HEK293 (cell line): ENCODE measurements at regions not wholly inside any gene's neighbourhood (a gene's known extent, or its start where the extent isn't known, plus 50 kb on each side); places are given as distances from the start of the nearest gene placed in this dataset.

Experiments used
- CTCF ChIA-PET: fragments of 350-600 bp; formaldehyde crosslinking; extraction: SDS; loops from one replicate; lab custom pipeline; 2021; ENCODE audit warnings: antibody characterized with exemption; lab: Yijun Ruan, JAX
- POLR2A ChIA-PET: fragments of 300-600 bp; formaldehyde crosslinking; extraction: SDS; loops from one replicate; lab custom pipeline; 2020; ENCODE audit warnings: antibody characterized with exemption, inconsistent platforms; lab: Yijun Ruan, JAX
- H3K27ac ChIP-seq: fragments of 200-500 bp; sonication (Bioruptor generic); 2 replicates; pipeline ENCODE4 v1.5.1; 2014; ENCODE audit warnings: low read depth, low read length, control low read depth, inconsistent platforms; ENCODE audit errors: extremely low read depth
- H3K36me3 ChIP-seq, 2 experiments: fragments of 200-500 bp in 1 of 2; sonication (Bioruptor generic) in 1 of 2; 1 replicate in 1 of 2; 2 replicates in 1 of 2; pipeline ENCODE4 v1.5.1; 2014 to 2017; ENCODE audit warnings: inconsistent platforms in 2 of 2, low read length in 2 of 2; ENCODE audit not compliant: control insufficient read depth in 2 of 2, insufficient read depth in 1 of 2
- H3K4me1 ChIP-seq: fragments of 200-500 bp; sonication (Bioruptor generic); 2 replicates; pipeline ENCODE4 v1.5.1; 2014; ENCODE audit warnings: mild to moderate bottlenecking, low read length, inconsistent platforms; ENCODE audit not compliant: control insufficient read depth, insufficient read depth
- H3K4me3 ChIP-seq: 2 replicates; pipeline ENCODE4 v1.5.1; 2011; ENCODE audit warnings: low read depth, mild to moderate bottlenecking, control low read depth, low read length, moderate library complexity
- H3K9me3 ChIP-seq: fragments of 200-500 bp; sonication (Bioruptor generic); 2 replicates; pipeline ENCODE4 v1.5.1; 2014; ENCODE audit warnings: low read depth, low read length, inconsistent platforms; ENCODE audit not compliant: control insufficient read depth, insufficient read depth
- ELK4 ChIP-seq: IDR thresholded peaks from 2 replicates; pipeline ENCODE4 v1.6.1; 2011; ENCODE audit warnings: mild to moderate bottlenecking, low read depth, low read length, borderline replicate concordance
- GLI4 ChIP-seq: fragments of 450-650 bp; formaldehyde crosslinking; IDR thresholded peaks from 2 replicates; pipeline ENCODE4 v1.5.1; 2016; ENCODE audit warnings: missing biosample characterization, missing genetic modification characterization
- PRDM4 ChIP-seq: fragments of 450-650 bp; formaldehyde crosslinking; IDR thresholded peaks from 2 replicates; pipeline ENCODE4 v1.5.1; 2017; ENCODE audit warnings: missing biosample characterization, missing genetic modification characterization
- SCRT1 ChIP-seq: fragments of 450-650 bp; formaldehyde crosslinking; IDR thresholded peaks from 2 replicates; pipeline ENCODE4 v1.5.1; 2016; ENCODE audit warnings: missing biosample characterization, missing genetic modification characterization, borderline replicate concordance
- SCRT2 ChIP-seq: fragments of 450-650 bp; formaldehyde crosslinking; IDR thresholded peaks from 2 replicates; pipeline ENCODE4 v1.5.1; 2016; ENCODE audit warnings: missing biosample characterization, missing genetic modification characterization
- TSHZ1 ChIP-seq: fragments of 450-650 bp; formaldehyde crosslinking; IDR thresholded peaks from 2 replicates; pipeline ENCODE4 v1.5.1; 2016; ENCODE audit warnings: missing biosample characterization, missing genetic modification characterization, borderline replicate concordance
- ZBTB48 ChIP-seq: fragments of 450-650 bp; formaldehyde crosslinking; IDR thresholded peaks from 2 replicates; pipeline ENCODE4 v1.5.1; 2016; ENCODE audit warnings: missing biosample characterization, missing genetic modification characterization
- ZFHX2 ChIP-seq: fragments of 450-650 bp; formaldehyde crosslinking; conservative IDR thresholded peaks from 2 replicates; pipeline ENCODE4 v1.5.1; 2016; ENCODE audit warnings: missing biosample characterization, missing genetic modification characterization
- ZFP3 ChIP-seq: fragments of 450-650 bp; formaldehyde crosslinking; IDR thresholded peaks from 2 replicates; pipeline ENCODE4 v1.5.1; 2016; ENCODE audit warnings: low read depth, missing biosample characterization, missing genetic modification characterization
- ZNF426 ChIP-seq: fragments of 450-650 bp; formaldehyde crosslinking; IDR thresholded peaks from 2 replicates; pipeline ENCODE4 v1.5.1; 2017; ENCODE audit warnings: missing biosample characterization, missing genetic modification characterization, mild to moderate bottlenecking, inconsistent platforms, moderate library complexity
- ZNF529 ChIP-seq: fragments of 450-650 bp; formaldehyde crosslinking; IDR thresholded peaks from 2 replicates; pipeline ENCODE4 v1.5.1; 2017; ENCODE audit warnings: missing genetic modification characterization, missing biosample characterization; ENCODE audit not compliant: insufficient replicate concordance
- ZNF530 ChIP-seq: fragments of 450-650 bp; formaldehyde crosslinking; IDR thresholded peaks from 2 replicates; pipeline ENCODE4 v1.5.1; 2016; ENCODE audit warnings: low read depth, missing biosample characterization, missing genetic modification characterization
- ZNF580 ChIP-seq: fragments of 450-650 bp; formaldehyde crosslinking; IDR thresholded peaks from 2 replicates; pipeline ENCODE4 v1.5.1; 2016; ENCODE audit warnings: missing biosample characterization, missing genetic modification characterization
- ZNF621 ChIP-seq: fragments of 450-650 bp; formaldehyde crosslinking; IDR thresholded peaks from 2 replicates; pipeline ENCODE4 v1.5.1; 2017; ENCODE audit warnings: missing biosample characterization, missing genetic modification characterization
- ZSCAN18 ChIP-seq: fragments of 450-650 bp; formaldehyde crosslinking; IDR thresholded peaks from 2 replicates; pipeline ENCODE4 v1.5.1; 2016; ENCODE audit warnings: missing biosample characterization, missing genetic modification characterization
- ZSCAN30 ChIP-seq: fragments of 450-650 bp; IDR thresholded peaks from 2 replicates; pipeline ENCODE4 v1.5.1; 2018; ENCODE audit warnings: missing biosample characterization, mild to moderate bottlenecking, missing genetic modification characterization, moderate library complexity

GRCh38 chr1:72936151-72936740 is 653.9 kb upstream of the NEGR1 start (continued):
- TF ChIP-seq SCRT1 (tag by site-specific recombination) = no peak
- TF ChIP-seq ZFP3 (tag by site-specific recombination) = no peak
- no peak for TF ChIP-seq ZBTB48

GRCh38 chr1:72932025-72932424 is 649.7 kb upstream of the NEGR1 start:
- TF ChIP-seq TSHZ1 (tag by site-specific recombination) (no peak), ZNF621 (no peak), ZNF426 (tag by site-specific recombination) (no peak), ZNF529 (no peak), ZSCAN18 (tag by site-specific recombination) (no peak), ZNF530 (no peak), ZNF580 (tag by site-specific recombination) (no peak), ZSCAN30 (tag by site-specific recombination) (no peak), PRDM4 (tag by site-specific recombination) (no peak), ELK4 (no peak), ZFHX2 (tag by site-specific recombination) (no peak), SCRT2 (tag by site-specific recombination) (no peak), GLI4 (tag by site-specific recombination) (no peak)
- H3K36me3 ChIP-seq = no peaks in the 10 kb centered on the region
- ChIA-PET POLR2A (no interaction called here), CTCF (no interaction called here)
- H3K4me3 ChIP-seq = no peak overlapping the region
- H3K9me3 ChIP-seq = no peaks in the 10 kb centered on the region
- H3K4me1 ChIP-seq = no peaks in the 10 kb centered on the region
- H3K27ac ChIP-seq = no peak overlapping the region
